RWPE2 (cell line): ENCODE measurements at regions not wholly inside any gene's neighbourhood (a gene's known extent, or its start where the extent isn't known, plus 50 kb on each side); places are given as distances from the start of the nearest gene placed in this dataset.

Source experiments
- ATAC-seq: fragments of 200-7000 bp; cut with Tn5 transposase; 3 replicates; pipeline ENCODE4 v1.9.1; 2021; ENCODE audit warnings: low read depth
- DNase-seq: peaks from one replicate; pipeline ENCODE4 v3.0.0-alpha.2; 2020; ENCODE audit warnings: low spot score
- H3K27ac ChIP-seq: fragments of 450-650 bp; 2 replicates; pipeline ENCODE4 v1.5.1; 2017; ENCODE audit warnings: mild to moderate bottlenecking; ENCODE audit not compliant: poor library complexity, severe bottlenecking
- H3K27me3 ChIP-seq: fragments of 250-450 bp; sonication (Bioruptor Pico); 2 replicates; pipeline ENCODE4 v1.5.1; 2021; ENCODE audit warnings: mild to moderate bottlenecking, moderate library complexity; ENCODE audit not compliant: insufficient read depth, poor library complexity, severe bottlenecking
- H3K36me3 ChIP-seq: fragments of 250-450 bp; sonication (Bioruptor Pico); 2 replicates; pipeline ENCODE4 v1.5.1; 2020; ENCODE audit warnings: low read depth, mild to moderate bottlenecking, moderate library complexity
- H3K4me1 ChIP-seq: fragments of 250-450 bp; sonication (Bioruptor Pico); 2 replicates; pipeline ENCODE4 v1.5.1; 2021; ENCODE audit warnings: mild to moderate bottlenecking, moderate library complexity; ENCODE audit not compliant: insufficient read depth, poor library complexity, severe bottlenecking
- H3K4me3 ChIP-seq: fragments of 250-450 bp; sonication (Bioruptor Pico); 2 replicates; pipeline ENCODE4 v1.5.1; 2021; ENCODE audit warnings: mild to moderate bottlenecking, moderate library complexity; ENCODE audit not compliant: severe bottlenecking
- H3K9me3 ChIP-seq: fragments of 250-450 bp; sonication (Bioruptor Pico); 2 replicates; pipeline ENCODE4 v1.5.1; 2021; ENCODE audit warnings: mild to moderate bottlenecking, moderate library complexity; ENCODE audit not compliant: severe bottlenecking
- TF ChIP-seq, protein P1 (sequence below): fragments of 450-650 bp; IDR thresholded peaks from one replicate; pipeline ENCODE4 v1.5.1; 2017; ENCODE audit warnings: mild to moderate bottlenecking, moderate library complexity; ENCODE audit not compliant: poor library complexity, severe bottlenecking

- ATAC-seq (peak; percentile 74), DNase-seq (no peak)
- Histone ChIP-seq H3K36me3 (no peaks in the 10 kb centered on the region), H3K4me1 (no peaks in the 10 kb centered on the region), H3K9me3 (no peaks in the 10 kb centered on the region), H3K27me3 (no peaks in the 10 kb centered on the region), H3K4me3 (peak overlapping the region; percentile 34), H3K27ac (no peak overlapping the region)
- TF ChIP-seq, protein P1, sequence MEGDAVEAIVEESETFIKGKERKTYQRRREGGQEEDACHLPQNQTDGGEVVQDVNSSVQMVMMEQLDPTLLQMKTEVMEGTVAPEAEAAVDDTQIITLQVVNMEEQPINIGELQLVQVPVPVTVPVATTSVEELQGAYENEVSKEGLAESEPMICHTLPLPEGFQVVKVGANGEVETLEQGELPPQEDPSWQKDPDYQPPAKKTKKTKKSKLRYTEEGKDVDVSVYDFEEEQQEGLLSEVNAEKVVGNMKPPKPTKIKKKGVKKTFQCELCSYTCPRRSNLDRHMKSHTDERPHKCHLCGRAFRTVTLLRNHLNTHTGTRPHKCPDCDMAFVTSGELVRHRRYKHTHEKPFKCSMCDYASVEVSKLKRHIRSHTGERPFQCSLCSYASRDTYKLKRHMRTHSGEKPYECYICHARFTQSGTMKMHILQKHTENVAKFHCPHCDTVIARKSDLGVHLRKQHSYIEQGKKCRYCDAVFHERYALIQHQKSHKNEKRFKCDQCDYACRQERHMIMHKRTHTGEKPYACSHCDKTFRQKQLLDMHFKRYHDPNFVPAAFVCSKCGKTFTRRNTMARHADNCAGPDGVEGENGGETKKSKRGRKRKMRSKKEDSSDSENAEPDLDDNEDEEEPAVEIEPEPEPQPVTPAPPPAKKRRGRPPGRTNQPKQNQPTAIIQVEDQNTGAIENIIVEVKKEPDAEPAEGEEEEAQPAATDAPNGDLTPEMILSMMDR = no peak
Measured at GRCh38 chr6:160931378-160932310, 59.9 kb upstream of the MAP3K4 start.

DNA sequence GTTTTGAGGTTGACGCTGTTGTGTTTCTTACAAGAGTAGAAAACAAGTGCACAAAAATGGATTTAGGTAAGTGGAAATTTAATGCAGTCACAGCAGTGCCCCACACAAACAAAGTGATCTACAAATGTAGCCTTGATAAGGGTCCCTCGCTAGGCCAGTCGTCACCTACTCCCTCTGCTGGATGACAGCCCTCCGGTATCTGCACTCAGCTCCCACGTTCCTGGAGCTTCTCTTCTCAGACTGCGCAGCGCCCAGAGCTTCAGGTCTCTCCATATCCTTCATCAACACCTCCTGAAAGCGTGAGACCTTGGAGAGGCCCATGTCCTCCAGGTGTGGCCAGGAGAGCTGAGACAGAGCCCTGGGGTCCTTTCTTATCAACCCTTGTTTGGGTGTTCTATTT is 58.3 kb upstream of the MAP3K4 start:
- no peak overlapping the region for H3K4me3 ChIP-seq
- no peaks in the 10 kb centered on the region for H3K27me3 ChIP-seq
- no peaks in the 10 kb centered on the region for H3K4me1 ChIP-seq
- TF ChIP-seq, protein P1 = no peak
- no peak overlapping the region for H3K27ac ChIP-seq
- DNase-seq (no peak), ATAC-seq (no peak)
- H3K9me3 ChIP-seq = no peaks in the 10 kb centered on the region
- no peaks in the 10 kb centered on the region for H3K36me3 ChIP-seq

GRCh38 chr6:160934157-160934556 is 57.4 kb upstream of the MAP3K4 start:
- TF ChIP-seq, protein P1 = no peak
- Histone ChIP-seq H3K36me3 (no peaks in the 10 kb centered on the region), H3K4me1 (no peaks in the 10 kb centered on the region), H3K4me3 (no peak overlapping the region), H3K27me3 (no peaks in the 10 kb centered on the region), H3K9me3 (no peaks in the 10 kb centered on the region), H3K27ac (no peak overlapping the region)
- ATAC-seq = no peak
- DNase-seq = no peak

DNA sequence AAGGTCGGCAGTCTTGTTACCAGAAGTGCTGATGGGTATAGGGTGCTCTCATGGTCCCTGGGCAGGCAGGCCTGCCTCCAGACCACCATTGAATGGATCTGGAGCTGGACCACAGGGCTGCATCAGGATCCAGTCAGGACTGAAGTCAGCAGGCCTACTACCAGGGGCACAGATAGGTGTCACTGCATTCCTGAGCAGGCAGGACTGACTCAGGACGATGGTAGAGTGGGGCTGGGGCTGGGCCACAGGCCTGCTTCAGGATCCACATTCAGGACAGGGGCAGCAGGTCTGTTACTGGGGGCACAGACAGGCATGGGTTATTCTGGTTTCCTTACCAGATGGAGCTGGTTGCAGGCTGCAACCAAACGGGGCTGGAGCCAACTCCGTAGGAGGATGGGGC is 51.4 kb upstream of the MAP3K4 start:
- no peaks in the 10 kb centered on the region for H3K9me3 ChIP-seq
- no peak for DNase-seq
- TF ChIP-seq, protein P1 = no peak
- H3K4me1 ChIP-seq = no peaks in the 10 kb centered on the region
- no peak overlapping the region for H3K27ac ChIP-seq
- no peaks in the 10 kb centered on the region for H3K27me3 ChIP-seq
- no peak overlapping the region for H3K4me3 ChIP-seq
- no peaks in the 10 kb centered on the region for H3K36me3 ChIP-seq
- ATAC-seq = no peak
